Spleen (tissue), 11 donors: ENCODE measurements at regions not wholly inside any gene's neighbourhood (a gene's known extent, or its start where the extent isn't known, plus 50 kb on each side); places are given as distances from the start of the nearest gene placed in this dataset.

Experiments
- DNase-seq: peaks from one replicate; pipeline ENCODE4 v3.0.0-alpha.2; 2020
- H3K27ac ChIP-seq, 8 donors: fragments of 200-600 bp; sonication (generic) in 7 of 8; 1 replicate in 4 of 8; 2 replicates in 4 of 8; pipeline versions ENCODE4 v1.5.0 to v1.8.0; 2016 to 2021; ENCODE audit warnings: inconsistent platforms in 4 of 8, mild to moderate bottlenecking in 4 of 8, moderate library complexity in 1 of 8
- H3K27me3 ChIP-seq, 7 donors: fragments of 200-600 bp; sonication (generic) in 6 of 7; replicated peaks in 1 of 7; 1 replicate in 4 of 7; 2 replicates in 3 of 7; pipeline versions ENCODE4 v1.5.0 to v1.8.0; 2016 to 2021; ENCODE audit warnings: inconsistent platforms in 3 of 7, mild to moderate bottlenecking in 1 of 7
- H3K36me3 ChIP-seq, 6 donors: fragments of 200-600 bp; sonication (generic) in 5 of 6; 1 replicate in 4 of 6; 2 replicates in 2 of 6; pipeline versions ENCODE4 v1.5.0 to v1.8.0; 2016 to 2021; ENCODE audit warnings: inconsistent platforms in 2 of 6
- H3K4me1 ChIP-seq, 6 donors: fragments of 200-600 bp; sonication (generic) in 5 of 6; 1 replicate in 3 of 6; 2 replicates in 3 of 6; pipeline versions ENCODE4 v1.5.0 to v1.8.0; 2016 to 2021; ENCODE audit warnings: inconsistent platforms in 3 of 6
- H3K4me3 ChIP-seq, 8 donors: fragments of 200-600 bp; sonication (generic) in 7 of 8; 1 replicate in 4 of 8; 2 replicates in 4 of 8; pipeline versions ENCODE4 v1.5.0 to v1.8.0; 2016 to 2021; ENCODE audit warnings: inconsistent platforms in 4 of 8, mild to moderate bottlenecking in 4 of 8, moderate library complexity in 2 of 8
- H3K9me3 ChIP-seq, 8 donors: fragments of 200-600 bp; sonication (generic) in 7 of 8; 1 replicate in 4 of 8; 2 replicates in 4 of 8; pipeline versions ENCODE4 v1.5.0 to v1.8.0; 2016 to 2021; ENCODE audit warnings: inconsistent platforms in 4 of 8
- CTCF ChIP-seq, 11 experiments: fragments of 200-600 bp in 7 of 11; fragments of 450-650 bp in 4 of 11; sonication (generic) in 4 of 11; IDR thresholded peaks in 8 of 11; conservative IDR thresholded peaks in 3 of 11; 1 replicate in 7 of 11; 2 replicates in 4 of 11; pipeline versions ENCODE4 v1.4.0 to v1.8.0; 2016 to 2021; ENCODE audit warnings: antibody characterized with exemption in 11 of 11, inconsistent platforms in 4 of 11, mild to moderate bottlenecking in 1 of 11
- POLR2A ChIP-seq, 3 donors: fragments of 450-650 bp; IDR thresholded peaks; one replicate each; pipeline ENCODE4 v1.5.1; 2017; ENCODE audit warnings: antibody characterized with exemption in 3 of 3, mild to moderate bottlenecking in 1 of 3
- POLR2AphosphoS5 ChIP-seq, 3 donors: sonication (generic); formaldehyde crosslinking; IDR thresholded peaks; one replicate each; pipeline ENCODE4 v1.5.1; 2017; ENCODE audit warnings: antibody characterized with exemption in 3 of 3
- WGBS, 5 donors: extraction: QIAGEN DNeasy Blood & Tissue Kit in 3 of 5; methylation state at CpG; one replicate each; pipeline versions ENCODE4 v1.1.5 to v1.1.7; 2013 to 2018; 5-methylcytosine and 5-hydroxymethylcytosine counted together
- intact Hi-C: fragments of 100-400 bp; cut with DNase I; formaldehyde crosslinking; loops from one replicate; pipeline ENCODE4 v1.15.0; 2023; ENCODE audit warnings: low total_unique reads
- donor health status: healthy with polysubstance abuse.
- donor health status: DM: no; HTN: no; CAD: no; lungs with moderate emphysema.
- donor health status: DM: no; HTN: no; CAD: no.
- donor health status: Bipolar disorder and iron deficiency.
- donor health status: healthy.
- donor health status: DM: no; HTN: no; CAD: no.
- donor health status: DM: yes; HTN: yes; CAD: no.

- Histone ChIP-seq H3K27me3 (peaks cover 0 to 11% (median 0%) of the 10 kb centered on the region in 7 donors), H3K27ac (no peak overlapping the region), H3K9me3 (peaks cover 0 to 8% (median 2%) of the 10 kb centered on the region in 8 donors), H3K4me1 (no peaks in the 10 kb centered on the region), H3K36me3 (no peaks in the 10 kb centered on the region), H3K4me3 (no peak overlapping the region)
- no peak for DNase-seq
- WGBS, 5 donors: 80 to 87% (median 84%) methylated on average over 8 of the region's 8 CpGs
- intact Hi-C loops: no loop called here
- no peak for TF ChIP-seq POLR2A (IDR thresholded peaks at IDR 0.05)
- no peak for TF ChIP-seq POLR2AphosphoS5 (IDR thresholded peaks at IDR 0.05)
- TF ChIP-seq CTCF (IDR thresholded peaks at IDR 0.05 in 8 of 11, conservative IDR thresholded peaks at IDR 0.05 in 3 of 11): no peak
Measured at GRCh38 chr2:234607691-234608090, 110.8 kb upstream of the ARL4C start.

- intact Hi-C loops: no loop called here
- Histone ChIP-seq H3K36me3 (no peaks in the 10 kb centered on the region), H3K4me1 (no peaks in the 10 kb centered on the region), H3K4me3 (no peak overlapping the region), H3K9me3 (peaks cover 0 to 3% (median 0%) of the 10 kb centered on the region in 8 donors), H3K27me3 (peaks cover 0 to 11% (median 0%) of the 10 kb centered on the region in 7 donors), H3K27ac (no peak overlapping the region)
- WGBS, 5 donors: 71 to 86% (median 79%) methylated on average over 7 of the region's 7 CpGs
- no peak for TF ChIP-seq POLR2A (IDR thresholded peaks at IDR 0.05)
- TF ChIP-seq POLR2AphosphoS5 (IDR thresholded peaks at IDR 0.05): no peak
- TF ChIP-seq CTCF (IDR thresholded peaks at IDR 0.05 in 8 of 11, conservative IDR thresholded peaks at IDR 0.05 in 3 of 11): no peak
- no peak for DNase-seq
Measured at GRCh38 chr2:234606896-234607295, 110.0 kb upstream of the ARL4C start.

GRCh38 chr2:234603619-234604018 is 106.7 kb upstream of the ARL4C start:
- TF ChIP-seq POLR2A (IDR thresholded peaks at IDR 0.05): no peak
- TF ChIP-seq POLR2AphosphoS5 (IDR thresholded peaks at IDR 0.05): no peak
- no peak for TF ChIP-seq CTCF (IDR thresholded peaks at IDR 0.05 in 8 of 11, conservative IDR thresholded peaks at IDR 0.05 in 3 of 11)
- intact Hi-C loops: no loop called here
- WGBS, 5 donors: 83 to 98% (median 95%) methylated on average over 2 to 4 of the region's 4 CpGs
- H3K36me3 ChIP-seq: no peaks in the 10 kb centered on the region
- H3K4me1 ChIP-seq: no peaks in the 10 kb centered on the region
- H3K27ac ChIP-seq: no peak overlapping the region
- H3K27me3 ChIP-seq: peaks cover 0 to 6% (median 0%) of the 10 kb centered on the region in 7 donors
- H3K4me3 ChIP-seq: no peak overlapping the region
- H3K9me3 ChIP-seq: no peaks in the 10 kb centered on the region
- no peak for DNase-seq

GRCh38 chr2:234601213-234601612 is 104.3 kb upstream of the ARL4C start:
- Histone ChIP-seq H3K27ac (no peak overlapping the region), H3K36me3 (no peaks in the 10 kb centered on the region), H3K9me3 (no peaks in the 10 kb centered on the region), H3K4me3 (no peak overlapping the region), H3K4me1 (no peaks in the 10 kb centered on the region), H3K27me3 (peaks cover 0 to 2% (median 0%) of the 10 kb centered on the region in 7 donors)
- WGBS, 5 donors: 76 to 98% (median 87%) methylated on average over 5 of the region's 5 CpGs
- intact Hi-C loops: no loop called here
- no peak for TF ChIP-seq CTCF (IDR thresholded peaks at IDR 0.05 in 8 of 11, conservative IDR thresholded peaks at IDR 0.05 in 3 of 11)
- no peak for DNase-seq
